Body of pancreas (tissue), 4 donors: ENCODE measurements at regions not wholly inside any gene's neighbourhood (a gene's known extent, or its start where the extent isn't known, plus 50 kb on each side); places are given as distances from the start of the nearest gene placed in this dataset.

Experiments
- POLR2A ChIP-seq, 3 donors: fragments of 450-650 bp; IDR thresholded peaks; one replicate each; pipeline ENCODE4 v1.6.1; 2016; ENCODE audit warnings: antibody characterized with exemption in 3 of 3, mild to moderate bottlenecking in 2 of 3
- TF ChIP-seq, protein P1 (sequence below), 7 experiments: fragments of 450-650 bp in 4 of 7; fragments of 200-600 bp in 3 of 7; sonication (generic) in 3 of 7; IDR thresholded peaks; one replicate each; pipeline ENCODE4 v1.5.1; 2016 to 2019; ENCODE audit warnings: antibody characterized with exemption in 7 of 7

DNA sequence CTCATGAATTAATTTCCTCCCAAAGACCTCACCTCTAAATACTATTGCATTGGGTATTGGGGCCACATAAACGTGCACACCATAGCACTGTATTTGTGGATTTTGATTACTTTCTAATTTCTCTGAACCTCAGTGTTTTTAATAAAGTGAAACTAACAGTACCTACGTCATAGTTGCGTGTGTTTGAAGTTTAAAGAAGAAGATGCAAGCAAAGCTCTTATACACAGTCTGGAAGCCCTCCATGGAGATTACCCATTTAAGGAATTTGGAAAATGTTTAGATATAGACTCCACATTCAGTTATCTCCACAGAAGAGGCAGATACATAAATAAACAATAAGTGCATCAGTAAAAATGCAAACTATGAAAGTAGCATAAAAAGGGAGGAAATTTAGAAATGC is 581.1 kb upstream of the GBE1 start:
- TF ChIP-seq, protein P1, sequence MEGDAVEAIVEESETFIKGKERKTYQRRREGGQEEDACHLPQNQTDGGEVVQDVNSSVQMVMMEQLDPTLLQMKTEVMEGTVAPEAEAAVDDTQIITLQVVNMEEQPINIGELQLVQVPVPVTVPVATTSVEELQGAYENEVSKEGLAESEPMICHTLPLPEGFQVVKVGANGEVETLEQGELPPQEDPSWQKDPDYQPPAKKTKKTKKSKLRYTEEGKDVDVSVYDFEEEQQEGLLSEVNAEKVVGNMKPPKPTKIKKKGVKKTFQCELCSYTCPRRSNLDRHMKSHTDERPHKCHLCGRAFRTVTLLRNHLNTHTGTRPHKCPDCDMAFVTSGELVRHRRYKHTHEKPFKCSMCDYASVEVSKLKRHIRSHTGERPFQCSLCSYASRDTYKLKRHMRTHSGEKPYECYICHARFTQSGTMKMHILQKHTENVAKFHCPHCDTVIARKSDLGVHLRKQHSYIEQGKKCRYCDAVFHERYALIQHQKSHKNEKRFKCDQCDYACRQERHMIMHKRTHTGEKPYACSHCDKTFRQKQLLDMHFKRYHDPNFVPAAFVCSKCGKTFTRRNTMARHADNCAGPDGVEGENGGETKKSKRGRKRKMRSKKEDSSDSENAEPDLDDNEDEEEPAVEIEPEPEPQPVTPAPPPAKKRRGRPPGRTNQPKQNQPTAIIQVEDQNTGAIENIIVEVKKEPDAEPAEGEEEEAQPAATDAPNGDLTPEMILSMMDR (IDR thresholded peaks at IDR 0.05) = no peak
- no peak for TF ChIP-seq POLR2A (IDR thresholded peaks at IDR 0.05)
